ENCODE measurements at regions not wholly inside any gene's neighbourhood (a gene's known extent, or its start where the extent isn't known, plus 50 kb on each side); places are given as distances from the start of the nearest gene placed in this dataset.

- TF ChIP-seq EZH2 (IDR thresholded peaks at IDR 0.05; ENCODE audit: borderline replicate concordance, low read depth, low read length, poor library complexity, severe bottlenecking) = no peak
- TF ChIP-seq, protein P1, sequence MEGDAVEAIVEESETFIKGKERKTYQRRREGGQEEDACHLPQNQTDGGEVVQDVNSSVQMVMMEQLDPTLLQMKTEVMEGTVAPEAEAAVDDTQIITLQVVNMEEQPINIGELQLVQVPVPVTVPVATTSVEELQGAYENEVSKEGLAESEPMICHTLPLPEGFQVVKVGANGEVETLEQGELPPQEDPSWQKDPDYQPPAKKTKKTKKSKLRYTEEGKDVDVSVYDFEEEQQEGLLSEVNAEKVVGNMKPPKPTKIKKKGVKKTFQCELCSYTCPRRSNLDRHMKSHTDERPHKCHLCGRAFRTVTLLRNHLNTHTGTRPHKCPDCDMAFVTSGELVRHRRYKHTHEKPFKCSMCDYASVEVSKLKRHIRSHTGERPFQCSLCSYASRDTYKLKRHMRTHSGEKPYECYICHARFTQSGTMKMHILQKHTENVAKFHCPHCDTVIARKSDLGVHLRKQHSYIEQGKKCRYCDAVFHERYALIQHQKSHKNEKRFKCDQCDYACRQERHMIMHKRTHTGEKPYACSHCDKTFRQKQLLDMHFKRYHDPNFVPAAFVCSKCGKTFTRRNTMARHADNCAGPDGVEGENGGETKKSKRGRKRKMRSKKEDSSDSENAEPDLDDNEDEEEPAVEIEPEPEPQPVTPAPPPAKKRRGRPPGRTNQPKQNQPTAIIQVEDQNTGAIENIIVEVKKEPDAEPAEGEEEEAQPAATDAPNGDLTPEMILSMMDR (conservative IDR thresholded peaks at IDR 0.05; ENCODE audit: low read depth, low read length) = no peak
Observed at GRCh38 chr10:27619329-27619728, 115.2 kb downstream of the RAB18 start.
